A549 (cell line): ENCODE measurements at regions not wholly inside any gene's neighbourhood (a gene's known extent, or its start where the extent isn't known, plus 50 kb on each side); places are given as distances from the start of the nearest gene placed in this dataset.

ENCODE experiments used
- ATAC-seq, 2 experiments: fragments of 200-7000 bp in 1 of 2; fragments of >200 bp in 1 of 2; cut with Nextera tagmentation in 1 of 2; cut with Tn5 transposase in 1 of 2; 3 replicates each; pipeline versions ENCODE4 v1.8.0 to v1.9.1; 2018 to 2020; ENCODE audit warnings: mild to moderate bottlenecking in 1 of 2, moderate library complexity in 1 of 2
- CTCF ChIA-PET: fragments of 300-600 bp; sonication (Branson Sonifier 250); formaldehyde crosslinking; extraction: SDS; loops from one replicate; lab custom pipeline; 2021; ENCODE audit warnings: antibody characterized with exemption, inconsistent platforms; lab: Yijun Ruan, JAX
- POLR2A ChIA-PET: fragments of 350-600 bp; formaldehyde crosslinking; extraction: SDS; loops from one replicate; lab custom pipeline; 2021; ENCODE audit warnings: antibody characterized with exemption, inconsistent platforms; lab: Yijun Ruan, JAX
- DNase-seq, 2 experiments: peaks; one replicate each; pipeline versions ENCODE4 v3.0.0 to v3.0.0-alpha.2; 2011 to 2016; ENCODE audit warnings: low read depth in 1 of 2, low spot score in 1 of 2
- FAIRE-seq: peaks from 2 replicates; lab custom pipeline; 2011; peaks lifted over from hg19 to GRCh38; lab: Jason Lieb, UNC
- H3K27ac ChIP-seq, 2 experiments: fragments of >200 bp; sonication (Bioruptor Twin); formaldehyde crosslinking; 3 replicates each; pipeline ENCODE4 v1.5.1; 2016 to 2017
- H3K4me1 ChIP-seq: fragments of >200 bp; sonication (Bioruptor Twin); formaldehyde crosslinking; 3 replicates; pipeline ENCODE4 v1.6.1; 2016
- H3K4me2 ChIP-seq: fragments of >200 bp; sonication (Bioruptor Twin); formaldehyde crosslinking; 3 replicates; pipeline ENCODE4 v1.6.1; 2016
- H3K4me3 ChIP-seq: fragments of >200 bp; sonication (Bioruptor Twin); formaldehyde crosslinking; 3 replicates; pipeline ENCODE4 v1.5.1; 2016
- H3K9me3 ChIP-seq: fragments of >200 bp; sonication (Bioruptor Twin); formaldehyde crosslinking; 3 replicates; pipeline ENCODE4 v1.6.1; 2016
- BCL3 ChIP-seq: fragments of >200 bp; sonication (Bioruptor Twin); formaldehyde crosslinking; IDR thresholded peaks from 3 replicates; pipeline ENCODE4 v1.6.1; 2016
- CBX2 ChIP-seq: fragments of 200-600 bp; sonication (generic); IDR thresholded peaks from 2 replicates; pipeline ENCODE4 v1.6.1; 2016; ENCODE audit warnings: low read depth, mild to moderate bottlenecking, borderline replicate concordance
- CBX8 ChIP-seq: fragments of 200-600 bp; sonication (generic); IDR thresholded peaks from 2 replicates; pipeline ENCODE4 v1.6.1; 2016
- CHD4 ChIP-seq: fragments of 200-600 bp; sonication (generic); IDR thresholded peaks from 2 replicates; pipeline ENCODE4 v1.6.1; 2016; ENCODE audit warnings: antibody characterized with exemption, mild to moderate bottlenecking, borderline replicate concordance
- ESRRA ChIP-seq: fragments of 150-350 bp; IDR thresholded peaks from 2 replicates; pipeline ENCODE4 v1.6.1; 2014; ENCODE audit warnings: mild to moderate bottlenecking, low read length, borderline replicate concordance
- FOSL2 ChIP-seq, 2 experiments: fragments of 450-650 bp in 1 of 2; fragments of >200 bp in 1 of 2; sonication (Bioruptor Twin) in 1 of 2; formaldehyde crosslinking; IDR thresholded peaks; 2 replicates each; pipeline versions ENCODE4 v1.5.0 to v1.6.1; 2016 to 2020; ENCODE audit warnings: mild to moderate bottlenecking in 1 of 2, moderate library complexity in 1 of 2
- HDAC2 ChIP-seq: fragments of 200-600 bp; sonication (generic); IDR thresholded peaks from 2 replicates; pipeline ENCODE4 v1.6.1; 2016
- HES2 ChIP-seq: fragments of >200 bp; sonication (Bioruptor Twin); formaldehyde crosslinking; IDR thresholded peaks from 2 replicates; pipeline ENCODE4 v1.6.1; 2016
- HEYL ChIP-seq: fragments of 250-450 bp; sonication (Bioruptor Pico); IDR thresholded peaks from 2 replicates; pipeline ENCODE4 v1.8.0; 2021; ENCODE audit warnings: mild to moderate bottlenecking, moderate library complexity
- HMGXB4 ChIP-seq: fragments of 250-450 bp; sonication (Bioruptor Pico); IDR thresholded peaks from 2 replicates; pipeline ENCODE4 v1.5.0; 2021; ENCODE audit warnings: mild to moderate bottlenecking, moderate library complexity, borderline replicate concordance
- HOXA7 ChIP-seq: fragments of 250-450 bp; sonication (Bioruptor Pico); IDR thresholded peaks from 2 replicates; pipeline ENCODE4 v1.5.0; 2020; ENCODE audit warnings: mild to moderate bottlenecking, moderate library complexity
- KDM5A ChIP-seq: fragments of 200-600 bp; sonication (generic); IDR thresholded peaks from 2 replicates; pipeline ENCODE4 v1.6.1; 2016; ENCODE audit warnings: antibody characterized with exemption, mild to moderate bottlenecking
- MYC ChIP-seq: IDR thresholded peaks from 2 replicates; pipeline ENCODE4 v1.6.1; 2012; ENCODE audit warnings: mild to moderate bottlenecking, inconsistent platforms, low read length, improper control_type of control experiment, borderline replicate concordance
- NPAS2 ChIP-seq: fragments of 250-450 bp; sonication (Bioruptor Pico); IDR thresholded peaks from 2 replicates; pipeline ENCODE4 v1.8.0; 2022; ENCODE audit warnings: mild to moderate bottlenecking, moderate library complexity, borderline replicate concordance
- PHF8 ChIP-seq: fragments of 200-600 bp; sonication (generic); IDR thresholded peaks from 2 replicates; pipeline ENCODE4 v1.6.1; 2016; ENCODE audit warnings: low read depth, mild to moderate bottlenecking, antibody characterized with exemption, moderate library complexity, borderline replicate concordance
- RAD21 ChIP-seq, 2 experiments: fragments of >200 bp in 1 of 2; sonication (Bioruptor Twin) in 1 of 2; formaldehyde crosslinking in 1 of 2; IDR thresholded peaks in 1 of 2; conservative IDR thresholded peaks in 1 of 2; 2 replicates in 1 of 2; 3 replicates in 1 of 2; pipeline ENCODE4 v1.6.1; 2012 to 2018; ENCODE audit warnings: inconsistent platforms in 1 of 2
- RARB ChIP-seq: fragments of 250-450 bp; sonication (Bioruptor Pico); IDR thresholded peaks from 2 replicates; pipeline ENCODE4 v1.8.0; 2021; ENCODE audit warnings: mild to moderate bottlenecking, moderate library complexity
- REST ChIP-seq: fragments of 200-600 bp; sonication (generic); IDR thresholded peaks from 2 replicates; pipeline ENCODE4 v1.6.1; 2016; ENCODE audit warnings: antibody characterized with exemption, mild to moderate bottlenecking, moderate library complexity
- RFX5 ChIP-seq: fragments of 450-650 bp; IDR thresholded peaks from 2 replicates; pipeline ENCODE4 v1.7.1; 2014; ENCODE audit warnings: antibody characterized with exemption, mild to moderate bottlenecking, moderate library complexity
- RNF2 ChIP-seq: fragments of 200-600 bp; sonication (generic); IDR thresholded peaks from 2 replicates; pipeline ENCODE4 v1.6.1; 2016; ENCODE audit warnings: low read depth, mild to moderate bottlenecking, antibody characterized with exemption, moderate library complexity, borderline replicate concordance
- SMC3 ChIP-seq: fragments of >200 bp; sonication (Bioruptor Twin); formaldehyde crosslinking; IDR thresholded peaks from 3 replicates; pipeline ENCODE4 v1.6.1; 2018; ENCODE audit warnings: inconsistent platforms
- SREBF2 ChIP-seq: fragments of 450-650 bp; IDR thresholded peaks from 2 replicates; pipeline ENCODE4 v1.6.1; 2014; ENCODE audit warnings: mild to moderate bottlenecking, moderate library complexity
- TP53 ChIP-seq: fragments of 250-450 bp; sonication (Bioruptor Pico); IDR thresholded peaks from 2 replicates; pipeline ENCODE4 v1.5.0; 2021; ENCODE audit warnings: mild to moderate bottlenecking, moderate library complexity
- ZC3H11A ChIP-seq: fragments of 450-650 bp; IDR thresholded peaks from 2 replicates; pipeline ENCODE4 v1.6.1; 2014; ENCODE audit warnings: antibody characterized with exemption, mild to moderate bottlenecking
- ZFP36 ChIP-seq: fragments of 450-650 bp; IDR thresholded peaks from 2 replicates; pipeline ENCODE4 v1.6.1; 2014; ENCODE audit warnings: borderline replicate concordance; ENCODE audit not compliant: partially characterized antibody
- WGBS: methylation state at CpG from one replicate; pipeline ENCODE4 v1.1.6; 2017; ENCODE audit errors: missing lambda C conversion rate; 5-methylcytosine and 5-hydroxymethylcytosine counted together
- TF ChIP-seq, protein P1 (sequence below): fragments of 250-450 bp; sonication (Bioruptor Pico); IDR thresholded peaks from 2 replicates; pipeline ENCODE4 v1.5.0; 2020; ENCODE audit warnings: low read depth, mild to moderate bottlenecking, moderate library complexity

GRCh38 chr5:105806596-105806995 lies 1864.1 kb downstream of the EFNA5 start (continued):
- TF ChIP-seq RNF2, result no peak
- no peak for TF ChIP-seq ZC3H11A
- TF ChIP-seq ZFP36, result no peak

DNA sequence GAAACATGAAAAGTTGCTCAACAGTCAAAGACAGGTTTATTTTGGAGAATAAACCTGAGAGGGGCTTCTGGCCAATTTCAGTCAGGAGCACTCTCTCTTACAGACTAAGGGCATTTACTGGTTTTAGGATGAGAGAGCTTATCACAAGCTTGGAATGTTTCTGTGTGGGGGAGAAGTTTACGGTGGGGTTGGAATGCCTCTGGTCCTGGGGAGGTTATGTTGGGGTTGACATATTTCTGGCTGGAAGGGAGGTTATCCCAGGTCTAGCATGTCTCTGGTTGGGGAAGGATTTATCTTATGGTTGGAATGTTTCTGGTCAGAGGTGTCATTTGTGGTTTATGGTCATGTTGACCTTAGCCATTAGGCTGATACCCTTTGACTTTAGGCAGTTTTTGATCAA lies 1867.3 kb downstream of the EFNA5 start:
- TF ChIP-seq RAD21 (conservative IDR thresholded peaks at IDR 0.05 in 1 of 2, IDR thresholded peaks at IDR 0.05 in 1 of 2), result no peak
- no peak for TF ChIP-seq PHF8
- TF ChIP-seq SREBF2, result no peak
- TF ChIP-seq ZC3H11A, result no peak
- no peaks in the 10 kb centered on the region; the same call in 2 of the 3 replicates for H3K9me3 ChIP-seq
- FAIRE-seq (no peak), ATAC-seq (no peak), DNase-seq (no peak)
- no peak overlapping the region for H3K4me3 ChIP-seq
- no peak overlapping the region for H3K27ac ChIP-seq
- no peaks in the 10 kb centered on the region for H3K4me1 ChIP-seq
- WGBS, result 88% methylated on average over 1 of the region's 1 CpG
- CTCF ChIA-PET, result no interaction called here
- POLR2A ChIA-PET, result no interaction called here
- H3K4me2 ChIP-seq, result no peak overlapping the region

GRCh38 chr5:105794578-105794977 lies 1876.2 kb downstream of the EFNA5 start:
- Histone ChIP-seq H3K27ac (no peak overlapping the region), H3K4me2 (no peak overlapping the region), H3K4me3 (no peak overlapping the region), H3K9me3 (no peaks in the 10 kb centered on the region), H3K4me1 (no peaks in the 10 kb centered on the region)
- TF ChIP-seq CBX2, result no peak
- TF ChIP-seq REST, result no peak
- TF ChIP-seq RFX5, result no peak
- no peak for TF ChIP-seq TP53 (CRISPR knock-in tag)
- TF ChIP-seq FOSL2 (IDR thresholded peaks at IDR 0.05), result no peak
- TF ChIP-seq FOSL2 (CRISPR knock-in tag; IDR thresholded peaks at IDR 0.05), result no peak
- TF ChIP-seq KDM5A, result no peak
- WGBS, result 40% methylated on average over 3 of the region's 3 CpGs
- ATAC-seq (no peak), FAIRE-seq (no peak), DNase-seq (no peak)
- ChIA-PET CTCF (no interaction called here), POLR2A (no interaction called here)

- Histone ChIP-seq H3K27ac (no peak overlapping the region), H3K9me3 (no peaks in the 10 kb centered on the region), H3K4me3 (no peak overlapping the region), H3K4me1 (no peaks in the 10 kb centered on the region), H3K4me2 (no peak overlapping the region)
- no peak for FAIRE-seq
- peak in 1 of 2 experiments; percentile 1 for DNase-seq
- CTCF ChIA-PET, result interaction anchor here (1.1 kb wide), 1 partner anchor 10 kb away, joined by 3 read pairs; no protein-coding TSS in a partner anchor
- 33% methylated on average over 1 of the region's 1 CpG for WGBS
- POLR2A ChIA-PET, result no interaction called here
- no peak for ATAC-seq
- TF ChIP-seq HES2 (no peak), NPAS2 (no peak), CBX8 (no peak), RARB (CRISPR knock-in tag) (no peak), SMC3 (no peak), HEYL (CRISPR knock-in tag) (no peak), MYC (no peak), HDAC2 (no peak), BCL3 (no peak), CHD4 (no peak), HMGXB4 (CRISPR knock-in tag) (no peak), HOXA7 (CRISPR knock-in tag) (no peak), ESRRA (no peak), ZC3H11A (no peak)
- TF ChIP-seq, protein P1, sequence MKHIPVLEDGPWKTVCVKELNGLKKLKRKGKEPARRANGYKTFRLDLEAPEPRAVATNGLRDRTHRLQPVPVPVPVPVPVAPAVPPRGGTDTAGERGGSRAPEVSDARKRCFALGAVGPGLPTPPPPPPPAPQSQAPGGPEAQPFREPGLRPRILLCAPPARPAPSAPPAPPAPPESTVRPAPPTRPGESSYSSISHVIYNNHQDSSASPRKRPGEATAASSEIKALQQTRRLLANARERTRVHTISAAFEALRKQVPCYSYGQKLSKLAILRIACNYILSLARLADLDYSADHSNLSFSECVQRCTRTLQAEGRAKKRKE (CRISPR knock-in tag), result no peak
Observed at GRCh38 chr5:105789246-105789645, 1881.5 kb downstream of the EFNA5 start.
